ENCODE measurements at regions not wholly inside any gene's neighbourhood (a gene's known extent, or its start where the extent isn't known, plus 50 kb on each side); places are given as distances from the start of the nearest gene placed in this dataset.
A peak's percentile ranks its signal among the peaks of the same experiment; 100 is the strongest.

- no peak overlapping the region for H3K4me3 ChIP-seq
- no peaks in the 10 kb centered on the region for H3K27me3 ChIP-seq
- no peaks in the 10 kb centered on the region for H3K4me1 ChIP-seq (ENCODE audit: low read depth)
- no peaks in the 10 kb centered on the region for H3K9me3 ChIP-seq (ENCODE audit: low read depth)
- no peaks in the 10 kb centered on the region for H3K36me3 ChIP-seq
- DNase-seq (ENCODE audit: low read depth in 1 of 2, low spot score in 1 of 2), result no peak
- H3K27ac ChIP-seq, result no peak overlapping the region
- no peak for TF ChIP-seq CTCF (IDR thresholded peaks at IDR 0.05; ENCODE audit: low read depth, low read length)
Measured at GRCh38 chr1:224850446-224850845, 79.0 kb upstream of the DNAH14 start.

- H3K27me3 ChIP-seq, result no peaks in the 10 kb centered on the region
- no peaks in the 10 kb centered on the region for H3K9me3 ChIP-seq (ENCODE audit: low read depth)
- no peak overlapping the region for H3K27ac ChIP-seq
- peak; percentile 85 for TF ChIP-seq CTCF (IDR thresholded peaks at IDR 0.05; ENCODE audit: low read depth, low read length)
- H3K4me3 ChIP-seq, result no peak overlapping the region
- H3K4me1 ChIP-seq (ENCODE audit: low read depth), result no peaks in the 10 kb centered on the region
- H3K36me3 ChIP-seq, result no peaks in the 10 kb centered on the region
- peak; percentile 65 to 71 for DNase-seq (ENCODE audit: low read depth in 1 of 2, low spot score in 1 of 2)
Measured at GRCh38 chr1:224851210-224851847, 78.1 kb upstream of the DNAH14 start.

- H3K4me1 ChIP-seq (ENCODE audit: low read depth), result no peaks in the 10 kb centered on the region
- H3K27me3 ChIP-seq, result no peaks in the 10 kb centered on the region
- H3K4me3 ChIP-seq, result no peak overlapping the region
- H3K36me3 ChIP-seq, result no peaks in the 10 kb centered on the region
- no peaks in the 10 kb centered on the region for H3K9me3 ChIP-seq (ENCODE audit: low read depth)
- H3K27ac ChIP-seq, result no peak overlapping the region
- no peak for DNase-seq (ENCODE audit: low read depth in 1 of 2, low spot score in 1 of 2)
- TF ChIP-seq CTCF (IDR thresholded peaks at IDR 0.05; ENCODE audit: low read depth, low read length), result no peak
Measured at GRCh38 chr1:224851848-224852261, 77.6 kb upstream of the DNAH14 start.

- Histone ChIP-seq H3K27me3 (no peaks in the 10 kb centered on the region), H3K36me3 (no peaks in the 10 kb centered on the region), H3K4me3 (no peak overlapping the region), H3K27ac (no peak overlapping the region), H3K4me1 (ENCODE audit: low read depth) (no peaks in the 10 kb centered on the region), H3K9me3 (ENCODE audit: low read depth) (no peaks in the 10 kb centered on the region)
- TF ChIP-seq CTCF (IDR thresholded peaks at IDR 0.05; ENCODE audit: low read depth, low read length), result peak; percentile 81
- peak; percentile 55 to 76 for DNase-seq (ENCODE audit: low read depth in 1 of 2, low spot score in 1 of 2)
Measured at GRCh38 chr1:224852901-224853568, 76.4 kb upstream of the DNAH14 start.

- H3K27me3 ChIP-seq, result no peaks in the 10 kb centered on the region
- no peak for TF ChIP-seq CTCF (IDR thresholded peaks at IDR 0.05; ENCODE audit: low read depth, low read length)
- H3K9me3 ChIP-seq (ENCODE audit: low read depth), result no peaks in the 10 kb centered on the region
Measured at GRCh38 chr1:224856973-224857372, 72.5 kb upstream of the DNAH14 start.

More at GRCh38 chr1:224856973-224857372, 72.5 kb upstream of the DNAH14 start:
- Histone ChIP-seq H3K4me1 (ENCODE audit: low read depth) (no peaks in the 10 kb centered on the region), H3K4me3 (no peak overlapping the region), H3K36me3 (no peaks in the 10 kb centered on the region), H3K27ac (no peak overlapping the region)
- DNase-seq (ENCODE audit: low read depth in 1 of 2, low spot score in 1 of 2), result no peak

Measured in cardiac muscle cell (in vitro differentiated cells and primary cell).